Adrenal gland (tissue), 9 donors: ENCODE measurements at regions not wholly inside any gene's neighbourhood (a gene's known extent, or its start where the extent isn't known, plus 50 kb on each side); places are given as distances from the start of the nearest gene placed in this dataset.

Experiments
- DNase-seq, 7 donors: peaks; one replicate each; pipeline ENCODE4 v3.0.0-alpha.2; 2019 to 2020
- H3K27ac ChIP-seq, 5 donors: fragments of 200-600 bp; sonication (generic) in 4 of 5; 1 replicate in 3 of 5; 2 replicates in 2 of 5; pipeline versions ENCODE4 v1.5.1 to v1.8.0; 2016 to 2020; ENCODE audit warnings: mild to moderate bottlenecking in 1 of 5
- H3K27me3 ChIP-seq: fragments of 200-600 bp; 2 replicates; pipeline ENCODE4 v1.8.0; 2021
- H3K36me3 ChIP-seq, 2 donors: fragments of 200-600 bp; replicated peaks in 1 of 2; 1 replicate in 1 of 2; 2 replicates in 1 of 2; pipeline versions ENCODE4 v1.5.1 to v1.8.0; 2018 to 2022
- H3K4me1 ChIP-seq, 2 donors: fragments of 200-600 bp; replicated peaks in 1 of 2; 1 replicate in 1 of 2; 2 replicates in 1 of 2; pipeline versions ENCODE4 v1.5.1 to v1.8.0; 2018 to 2021
- H3K4me3 ChIP-seq, 4 donors: fragments of 200-600 bp; sonication (generic) in 3 of 4; one replicate each; pipeline ENCODE4 v1.5.1; 2016 to 2018
- H3K9me3 ChIP-seq, 3 donors: fragments of 200-600 bp; sonication (generic) in 1 of 3; replicated peaks in 1 of 3; 1 replicate in 2 of 3; 2 replicates in 1 of 3; pipeline versions ENCODE4 v1.5.1 to v1.8.0; 2016 to 2021
- POLR2A ChIP-seq, 2 donors: fragments of 450-650 bp; IDR thresholded peaks; one replicate each; pipeline ENCODE4 v1.6.1; 2017; ENCODE audit warnings: antibody characterized with exemption in 2 of 2, mild to moderate bottlenecking in 2 of 2, moderate library complexity in 1 of 2
- WGBS, 4 donors: extraction: QIAGEN DNeasy Blood & Tissue Kit in 2 of 4; methylation state at CpG; one replicate each; pipeline versions ENCODE4 v1.1.5 to v1.1.7; 2013 to 2017; 5-methylcytosine and 5-hydroxymethylcytosine counted together
- intact Hi-C, 2 donors: fragments of 100-400 bp; cut with DNase I; formaldehyde crosslinking; loops; one replicate each; pipeline versions ENCODE4 v1.14.1 to v1.15.0; 2022 to 2023
- TF ChIP-seq, protein P1 (sequence below), 6 experiments: fragments of 450-650 bp in 4 of 6; fragments of 200-600 bp in 2 of 6; sonication (generic) in 1 of 6; IDR thresholded peaks; 1 replicate in 5 of 6; 2 replicates in 1 of 6; pipeline versions ENCODE4 v1.5.1 to v1.8.0; 2016 to 2021; ENCODE audit warnings: antibody characterized with exemption in 6 of 6, mild to moderate bottlenecking in 2 of 6, moderate library complexity in 1 of 6
- donor health status: healthy with polysubstance abuse.
- donor health status: Bipolar disorder and iron deficiency.
- donor health status: DM: yes; HTN: yes; CAD: no.
- donor health status: DM: no; HTN: no; CAD: no.
- donor health status: DM: no; HTN: no; CAD: no.

DNA sequence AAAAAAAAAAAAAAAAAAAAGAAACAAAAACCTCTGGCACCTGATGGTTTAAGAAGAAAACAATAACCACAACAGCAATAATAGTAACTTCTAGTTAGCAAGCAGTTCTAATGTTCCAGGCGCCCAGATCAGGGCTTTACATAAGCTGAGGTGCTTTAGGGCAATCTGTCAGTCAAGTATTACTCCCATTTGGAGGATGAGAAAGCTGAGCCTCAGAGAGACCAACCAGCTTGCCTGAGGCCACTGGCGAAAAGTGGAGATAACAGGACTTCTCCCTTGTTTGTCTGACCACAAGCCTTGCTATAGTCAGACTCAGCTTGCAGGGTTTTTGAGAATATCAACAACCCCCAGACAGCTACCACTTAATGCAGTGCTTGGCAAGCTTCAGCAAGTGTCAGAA is 83.5 kb upstream of the BOD1 start:
- WGBS, 4 donors, result 87 to 98% (median 91%) methylated on average over 2 of the region's 2 CpGs
- Histone ChIP-seq H3K4me1 (no peaks in the 10 kb centered on the region), H3K27ac (no peak overlapping the region), H3K27me3 (no peaks in the 10 kb centered on the region), H3K9me3 (no peaks in the 10 kb centered on the region), H3K4me3 (no peak overlapping the region), H3K36me3 (no peaks in the 10 kb centered on the region)
- no peak for DNase-seq
- intact Hi-C loops, result no loop called here
- TF ChIP-seq POLR2A (IDR thresholded peaks at IDR 0.05), result no peak
- TF ChIP-seq, protein P1, sequence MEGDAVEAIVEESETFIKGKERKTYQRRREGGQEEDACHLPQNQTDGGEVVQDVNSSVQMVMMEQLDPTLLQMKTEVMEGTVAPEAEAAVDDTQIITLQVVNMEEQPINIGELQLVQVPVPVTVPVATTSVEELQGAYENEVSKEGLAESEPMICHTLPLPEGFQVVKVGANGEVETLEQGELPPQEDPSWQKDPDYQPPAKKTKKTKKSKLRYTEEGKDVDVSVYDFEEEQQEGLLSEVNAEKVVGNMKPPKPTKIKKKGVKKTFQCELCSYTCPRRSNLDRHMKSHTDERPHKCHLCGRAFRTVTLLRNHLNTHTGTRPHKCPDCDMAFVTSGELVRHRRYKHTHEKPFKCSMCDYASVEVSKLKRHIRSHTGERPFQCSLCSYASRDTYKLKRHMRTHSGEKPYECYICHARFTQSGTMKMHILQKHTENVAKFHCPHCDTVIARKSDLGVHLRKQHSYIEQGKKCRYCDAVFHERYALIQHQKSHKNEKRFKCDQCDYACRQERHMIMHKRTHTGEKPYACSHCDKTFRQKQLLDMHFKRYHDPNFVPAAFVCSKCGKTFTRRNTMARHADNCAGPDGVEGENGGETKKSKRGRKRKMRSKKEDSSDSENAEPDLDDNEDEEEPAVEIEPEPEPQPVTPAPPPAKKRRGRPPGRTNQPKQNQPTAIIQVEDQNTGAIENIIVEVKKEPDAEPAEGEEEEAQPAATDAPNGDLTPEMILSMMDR (IDR thresholded peaks at IDR 0.05), result no peak

DNA sequence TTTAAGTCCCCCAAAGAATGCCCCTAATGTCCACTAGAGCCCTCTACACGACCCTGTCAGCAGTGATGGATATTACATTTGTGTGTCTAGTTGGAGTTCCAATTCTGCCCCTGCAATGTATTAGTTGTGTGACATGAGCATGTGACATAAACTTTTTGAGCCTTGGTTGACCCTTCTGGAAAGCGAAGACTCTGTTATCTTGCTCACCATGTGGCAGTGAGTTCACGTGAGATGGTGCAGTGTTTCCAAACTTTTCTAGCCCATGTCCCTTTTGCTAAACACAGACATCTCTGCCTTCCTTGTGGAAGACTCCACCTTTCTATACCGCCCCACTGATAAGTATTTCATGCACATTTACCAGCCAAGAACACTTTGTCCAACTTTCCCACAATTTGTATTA is 87.0 kb upstream of the BOD1 start:
- no peak overlapping the region for H3K4me3 ChIP-seq
- H3K27me3 ChIP-seq, result no peaks in the 10 kb centered on the region
- intact Hi-C loops, result no loop called here
- H3K36me3 ChIP-seq, result no peaks in the 10 kb centered on the region
- WGBS, 4 donors, result 76 to 94% (median 89%) methylated on average over 4 of the region's 4 CpGs
- TF ChIP-seq POLR2A (IDR thresholded peaks at IDR 0.05), result no peak
- TF ChIP-seq, protein P1 (IDR thresholded peaks at IDR 0.05), result no peak
- no peak overlapping the region for H3K27ac ChIP-seq
- DNase-seq, result no peak
- H3K4me1 ChIP-seq, result peaks cover 0 to 12% of the 10 kb centered on the region in 2 donors
- no peaks in the 10 kb centered on the region for H3K9me3 ChIP-seq

DNA sequence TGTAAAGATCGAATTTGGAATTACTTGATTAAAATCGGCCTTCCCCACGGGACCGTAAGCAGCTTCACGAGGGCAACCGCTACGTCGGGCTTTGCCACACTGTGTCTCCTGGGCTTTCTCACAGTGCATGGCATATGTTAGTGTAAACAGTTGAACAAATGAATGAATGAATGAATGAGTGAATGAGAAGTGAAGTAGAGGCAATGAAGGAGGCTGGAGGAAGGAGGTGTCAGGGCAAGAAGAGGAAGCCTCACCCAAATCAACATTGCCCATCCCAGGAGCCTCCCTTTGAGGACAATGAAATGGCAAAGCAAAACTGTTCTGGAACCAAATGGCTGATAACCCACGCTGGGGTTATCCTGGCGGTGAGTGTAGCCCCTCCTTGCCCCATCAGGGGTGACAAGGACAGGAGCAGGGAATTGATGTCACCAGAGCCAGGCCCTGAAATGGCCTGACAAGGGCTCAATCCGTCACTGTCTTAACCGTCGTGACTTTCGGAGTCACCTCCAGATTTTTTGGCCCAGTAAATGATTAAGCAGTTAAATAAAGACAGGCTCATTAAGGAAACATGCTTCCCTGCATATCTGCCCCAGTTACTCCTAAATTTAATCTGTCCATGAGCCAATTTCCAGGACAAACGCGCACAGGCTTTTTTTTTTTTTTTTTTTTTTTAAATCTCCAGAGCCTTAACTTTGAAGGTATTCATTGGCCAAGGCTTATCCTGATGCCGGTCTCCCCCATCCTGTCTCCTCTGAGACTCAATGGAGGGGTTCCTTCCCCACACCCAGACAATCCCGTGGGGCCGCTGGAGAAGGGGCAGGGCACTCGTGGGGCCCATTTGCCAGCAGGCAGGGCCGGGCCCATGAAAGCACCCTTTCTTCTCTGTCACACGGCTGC is 88.4 kb upstream of the BOD1 start:
- intact Hi-C loops, result no loop called here
- H3K9me3 ChIP-seq, result no peaks in the 10 kb centered on the region
- H3K4me1 ChIP-seq, result peaks cover 0 to 12% of the 10 kb centered on the region in 2 donors
- peak overlapping the region; percentile 17 to 69 (median 66) for H3K27ac ChIP-seq
- H3K4me3 ChIP-seq, result no peak overlapping the region
- TF ChIP-seq, protein P1 (IDR thresholded peaks at IDR 0.05), result no peak
- TF ChIP-seq POLR2A (IDR thresholded peaks at IDR 0.05), result no peak
- DNase-seq, result peak in 6 of 7 donors; percentile 51 to 86 (median 60)
- 60 to 71% (median 63%) methylated on average over 22 of the region's 22 CpGs for WGBS, 4 donors
- no peaks in the 10 kb centered on the region for H3K36me3 ChIP-seq
- no peaks in the 10 kb centered on the region for H3K27me3 ChIP-seq

DNA sequence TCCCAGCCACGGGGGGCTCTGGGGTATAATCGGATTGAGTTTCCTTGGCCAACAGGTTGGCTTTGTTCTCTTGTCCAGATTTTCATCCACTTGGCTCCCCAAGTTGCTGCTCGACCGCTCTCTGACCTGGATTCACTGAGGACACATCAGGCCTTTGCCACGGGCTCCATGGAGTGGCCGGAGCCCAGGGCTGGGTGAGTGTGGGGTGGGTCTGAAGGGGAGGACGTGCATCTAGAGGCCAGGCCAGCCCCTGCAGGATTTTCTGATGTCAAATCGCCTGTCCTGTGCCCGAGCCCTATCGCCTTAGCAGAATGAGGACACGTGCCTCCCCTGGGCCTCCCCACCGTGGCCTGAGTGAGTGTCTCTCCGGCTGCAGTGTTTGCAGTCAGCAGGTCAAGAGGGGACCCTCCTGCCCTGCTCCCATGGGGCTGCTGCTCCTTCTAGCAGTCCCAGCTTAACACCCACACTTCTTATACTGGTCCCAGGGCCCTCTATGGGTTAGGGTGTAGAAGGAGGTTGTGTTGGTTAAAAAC is 89.1 kb upstream of the BOD1 start:
- no peak overlapping the region for H3K4me3 ChIP-seq
- no peaks in the 10 kb centered on the region for H3K36me3 ChIP-seq
- H3K4me1 ChIP-seq, result peaks cover 0 to 12% of the 10 kb centered on the region in 2 donors
- intact Hi-C loops, result no loop called here
- DNase-seq, result no peak
- TF ChIP-seq, protein P1 (IDR thresholded peaks at IDR 0.05), result no peak
- no peak for TF ChIP-seq POLR2A (IDR thresholded peaks at IDR 0.05)
- no peaks in the 10 kb centered on the region for H3K9me3 ChIP-seq
- no peaks in the 10 kb centered on the region for H3K27me3 ChIP-seq
- WGBS, 4 donors, result 83 to 90% (median 89%) methylated on average over 10 to 13 of the region's 13 CpGs
- H3K27ac ChIP-seq, result peak overlapping the region; percentile 17 to 68 (median 52)
